Superior temporal gyrus (tissue), 1 donor: ENCODE measurements at regions not wholly inside any gene's neighbourhood (a gene's known extent, or its start where the extent isn't known, plus 50 kb on each side); places are given as distances from the start of the nearest gene placed in this dataset.

Experiments used
- DNase-seq: peaks from one replicate; pipeline ENCODE4 v3.0.0-alpha.2; 2016; ENCODE audit errors: extremely low spot score

DNA sequence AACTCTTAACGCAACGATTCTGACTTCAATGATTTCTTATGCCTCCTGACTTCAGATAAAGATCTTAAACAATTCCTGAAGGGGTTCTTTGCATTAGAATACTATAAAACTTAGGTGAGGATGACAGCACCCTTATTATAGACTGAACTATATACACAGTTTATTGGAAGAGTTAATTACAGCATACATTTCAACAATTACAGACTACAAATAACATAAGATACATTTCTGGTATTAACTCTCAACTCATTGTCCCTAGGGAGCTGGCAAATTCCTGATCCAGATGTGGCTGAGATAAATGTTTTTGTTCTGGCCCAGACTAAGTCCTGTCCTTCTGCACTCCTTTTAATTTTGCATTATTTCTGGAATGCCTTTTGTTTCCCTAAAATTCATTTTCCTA, 155.5 kb upstream of the TMC3 start:
- DNase-seq: no peak

DNA sequence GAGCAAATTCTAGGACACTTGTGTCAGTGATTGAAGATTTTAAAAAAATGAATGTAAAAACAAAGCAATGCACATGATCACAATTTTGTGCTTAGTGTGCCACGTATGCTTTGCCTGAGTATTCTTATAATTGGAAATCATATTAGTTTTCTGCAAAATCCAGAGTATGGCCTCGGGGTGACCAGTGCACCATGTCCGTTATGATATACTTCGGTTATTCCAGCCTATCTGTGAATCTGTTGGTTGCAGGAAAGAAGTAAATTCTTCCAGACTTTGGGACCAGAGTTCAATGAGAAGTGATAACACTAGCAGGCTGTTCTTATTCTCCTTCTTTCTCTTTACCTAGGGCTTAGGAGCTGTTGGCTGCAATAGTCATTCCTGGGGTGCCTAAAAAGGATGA, 152.0 kb upstream of the TMC3 start:
- no peak for DNase-seq

DNA sequence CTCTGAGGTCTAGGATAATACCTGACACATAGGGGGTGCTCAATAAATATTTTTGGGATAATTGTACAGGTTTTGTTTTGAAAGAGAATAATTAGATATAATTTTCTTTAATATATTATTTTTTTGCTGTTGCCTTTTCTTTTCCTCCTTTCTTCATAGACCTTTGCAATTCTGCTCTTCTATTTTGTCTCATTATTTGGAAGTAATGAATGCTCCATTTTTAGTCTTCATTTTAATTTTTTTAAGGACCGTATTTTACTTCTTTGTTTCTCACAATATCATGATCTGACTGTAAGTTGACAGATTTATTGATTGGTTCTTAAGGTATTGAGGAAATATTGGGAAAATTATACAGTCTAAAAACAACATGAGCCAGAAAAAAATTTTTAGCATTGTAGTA, 150.5 kb upstream of the TMC3 start:
- no peak for DNase-seq

DNA sequence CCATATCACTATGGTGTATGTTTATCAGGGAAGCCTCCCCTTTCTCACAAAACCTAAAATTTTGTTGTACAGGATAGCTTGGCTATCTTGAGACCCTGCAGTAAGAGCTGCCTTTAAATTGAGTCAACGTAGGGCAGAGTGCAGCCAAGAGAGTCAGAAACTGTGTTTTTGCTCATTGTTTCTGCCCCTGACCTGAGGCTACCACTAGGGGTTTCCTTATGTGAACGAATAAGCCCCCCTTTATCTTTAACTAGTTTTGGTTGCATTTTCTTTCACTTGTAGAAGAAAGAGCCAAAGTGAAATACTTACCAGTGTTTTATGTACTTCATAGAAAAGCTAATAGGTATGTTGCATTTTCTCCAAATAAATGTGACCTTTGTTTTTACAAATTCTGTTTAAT, 149.9 kb upstream of the TMC3 start:
- no peak for DNase-seq

DNA sequence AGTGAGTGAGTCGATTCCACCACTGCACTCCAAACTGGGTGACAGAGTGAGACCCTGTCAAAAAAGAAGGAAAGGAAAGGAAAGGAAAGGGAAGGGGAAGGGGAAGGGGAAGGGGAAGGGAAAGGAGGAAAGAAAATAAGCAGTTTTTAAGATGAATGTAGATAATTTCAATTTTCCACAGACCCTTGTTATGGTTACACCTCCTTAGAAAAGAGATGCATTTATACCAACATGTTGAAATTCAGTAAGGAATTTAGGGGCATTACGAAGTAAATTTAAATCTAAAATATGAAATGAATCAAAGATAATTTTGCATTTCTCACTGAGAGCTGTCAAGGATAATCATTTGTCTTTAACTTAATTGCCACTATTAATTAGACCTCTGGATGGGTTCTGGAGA, 146.5 kb upstream of the TMC3 start:
- no peak for DNase-seq

DNA sequence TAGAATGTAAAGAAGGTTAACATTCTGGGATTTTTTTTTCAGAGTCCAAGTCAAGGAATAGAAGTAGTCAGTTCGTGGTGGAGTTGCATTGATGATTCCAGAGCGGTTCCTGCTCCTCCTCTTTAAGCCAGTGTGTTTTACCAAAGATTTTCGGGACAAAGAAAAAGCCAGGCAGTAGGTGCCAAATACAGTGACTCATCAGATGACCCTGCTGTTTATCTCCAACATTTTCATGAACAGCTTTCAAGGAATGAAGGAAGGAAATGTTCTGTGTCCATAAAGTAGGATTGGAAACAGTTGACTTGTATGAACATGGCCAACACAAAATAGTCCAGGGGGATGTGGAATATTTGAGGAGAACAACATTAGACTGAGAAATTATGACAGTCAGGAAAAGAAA, 142.4 kb upstream of the TMC3 start:
- DNase-seq: no peak

DNA sequence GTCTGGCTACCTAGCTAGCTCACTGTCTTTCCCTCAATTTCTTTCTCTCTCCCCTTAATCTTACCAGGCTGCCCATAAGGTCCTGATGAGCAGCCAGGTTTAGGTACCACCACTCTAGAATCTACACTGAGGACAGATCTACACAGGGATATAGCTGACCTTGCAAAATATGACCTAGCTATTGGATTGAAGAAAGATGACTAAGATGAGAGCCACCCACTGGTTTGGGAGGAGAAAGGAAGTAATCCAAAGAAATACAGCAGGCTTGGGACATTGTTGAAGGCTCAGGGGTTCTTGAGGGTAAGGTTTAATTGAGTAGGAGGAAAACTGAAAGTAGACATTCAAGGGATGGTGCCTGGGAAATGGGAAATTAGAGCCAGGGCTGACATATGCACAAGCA, 142.0 kb upstream of the TMC3 start:
- no peak for DNase-seq

DNA sequence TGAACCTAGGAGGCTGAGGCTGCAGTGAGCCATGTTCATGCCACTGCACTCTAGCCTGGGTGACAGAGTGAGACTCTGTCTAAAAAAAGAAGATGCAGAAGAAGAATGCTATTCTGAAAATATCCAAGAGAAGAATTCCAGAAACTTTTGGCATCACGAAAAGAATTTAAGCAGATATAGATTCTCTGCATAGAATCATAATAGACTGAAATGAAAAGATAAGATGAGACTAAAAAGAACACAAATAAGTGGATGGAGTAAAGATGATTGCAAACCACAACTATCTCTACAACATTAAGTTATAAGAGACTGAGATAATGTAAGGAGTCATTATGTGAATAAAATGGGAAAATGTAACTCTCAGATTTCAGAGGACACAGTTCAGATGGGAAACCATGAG, 140.7 kb upstream of the TMC3 start:
- no peak for DNase-seq

DNA sequence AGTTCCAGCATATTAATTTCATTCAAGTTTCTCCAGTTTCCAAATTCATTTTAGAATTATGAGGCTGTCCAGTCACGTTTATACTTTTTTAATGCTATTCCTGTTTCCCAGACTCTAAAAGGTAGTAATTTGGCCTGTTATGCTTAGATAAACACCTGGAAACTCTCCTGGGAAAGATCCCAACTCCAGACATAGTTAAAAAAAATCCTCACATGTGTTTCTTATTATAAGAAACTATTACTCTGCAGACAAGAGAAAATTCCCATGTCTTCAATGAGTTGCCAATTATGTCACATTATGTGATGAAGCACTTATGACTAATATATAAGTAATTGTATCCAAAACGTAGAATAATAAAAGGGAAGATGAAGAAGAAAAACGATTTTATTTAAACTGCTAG, 137.1 kb upstream of the TMC3 start:
- no peak for DNase-seq

DNA sequence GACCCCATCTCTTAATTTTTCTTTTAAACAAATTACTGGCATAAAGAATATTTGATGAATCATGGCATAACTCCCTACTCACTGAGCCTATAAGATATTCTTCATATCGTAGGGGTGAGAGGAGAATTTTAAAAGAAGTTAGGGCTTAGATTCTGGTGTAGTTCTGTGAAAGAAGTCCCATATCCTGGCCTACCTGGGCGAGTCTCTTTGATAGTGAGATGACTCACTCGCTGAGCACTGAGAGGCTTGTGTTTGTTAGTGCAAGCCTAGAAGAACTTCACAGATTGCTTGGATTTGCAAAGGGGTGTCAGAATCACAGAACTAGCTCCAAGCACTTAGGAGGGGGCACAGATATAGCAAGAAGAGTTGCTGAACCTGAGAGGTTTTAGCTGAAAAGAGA, 133.8 kb upstream of the TMC3 start:
- DNase-seq: no peak

DNA sequence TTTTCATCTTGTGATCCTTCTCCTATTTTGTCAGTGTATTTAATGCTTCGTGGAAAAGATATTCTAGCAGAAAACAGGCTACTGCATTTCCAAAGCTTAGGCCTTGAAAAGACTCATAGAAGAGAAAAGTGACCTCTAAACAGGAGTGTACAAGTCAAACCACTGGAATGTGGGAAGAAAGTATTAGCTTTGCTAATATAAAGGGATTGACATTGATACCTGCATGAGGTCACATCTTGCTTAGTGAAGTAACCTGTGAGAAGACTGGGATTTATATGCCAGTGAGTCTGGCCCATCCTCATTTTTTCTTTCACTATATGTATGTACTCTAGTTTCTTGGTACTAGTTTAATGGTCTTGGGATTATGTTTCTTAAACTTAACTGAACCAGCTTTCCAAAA, 132.9 kb upstream of the TMC3 start:
- DNase-seq: no peak

DNA sequence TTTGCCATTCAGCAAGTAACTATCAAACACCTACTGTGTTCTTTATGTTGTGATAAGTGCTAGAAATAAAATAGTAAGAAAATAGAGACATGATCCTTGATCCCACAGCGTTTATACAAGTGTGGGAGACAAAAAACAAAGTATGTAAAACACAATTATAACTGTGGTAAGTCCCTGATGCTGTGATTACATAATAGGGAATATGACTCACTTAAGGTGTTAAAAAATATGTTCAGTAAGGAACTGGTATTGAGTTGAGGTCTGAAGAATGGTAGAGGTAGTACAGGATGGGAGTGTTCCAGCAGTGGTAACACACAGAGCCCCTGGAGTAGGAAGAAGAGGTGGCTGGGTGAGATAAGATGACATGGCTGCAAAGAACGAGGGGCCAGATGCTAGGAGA, 132.1 kb upstream of the TMC3 start:
- no peak for DNase-seq

DNA sequence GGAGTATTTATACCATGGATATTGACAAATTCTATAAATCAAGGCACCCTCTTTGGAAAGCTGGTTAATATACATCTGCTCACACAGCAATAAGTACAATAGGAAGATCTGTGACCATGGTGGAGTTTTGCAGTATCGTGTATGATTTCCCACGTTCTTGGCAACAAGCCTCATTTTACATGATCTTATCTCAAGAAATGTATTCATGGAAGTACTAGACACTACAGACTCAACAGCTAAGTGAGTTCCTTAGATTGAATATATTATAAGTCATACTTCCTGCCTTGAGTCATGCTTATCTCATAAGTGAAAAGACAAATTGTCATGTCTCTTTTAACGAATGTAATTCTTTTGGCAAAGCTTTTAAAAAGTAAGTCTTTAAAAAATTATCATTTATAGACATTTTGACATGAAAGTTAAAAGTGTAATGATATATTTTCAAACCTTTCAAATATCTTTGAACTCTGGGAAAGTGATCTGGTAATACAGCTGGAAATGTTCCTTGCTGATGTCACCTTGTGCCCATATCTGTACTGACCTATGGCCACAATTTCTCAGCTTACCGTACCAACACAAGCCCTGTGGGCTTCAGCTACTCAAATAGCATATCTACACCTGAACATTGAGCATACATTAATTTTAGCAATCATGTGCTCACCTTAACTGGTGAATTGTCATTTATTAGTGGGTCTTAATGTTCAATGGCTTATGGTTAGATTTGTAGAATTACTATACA, 130.3 kb upstream of the TMC3 start:
- no peak for DNase-seq

DNA sequence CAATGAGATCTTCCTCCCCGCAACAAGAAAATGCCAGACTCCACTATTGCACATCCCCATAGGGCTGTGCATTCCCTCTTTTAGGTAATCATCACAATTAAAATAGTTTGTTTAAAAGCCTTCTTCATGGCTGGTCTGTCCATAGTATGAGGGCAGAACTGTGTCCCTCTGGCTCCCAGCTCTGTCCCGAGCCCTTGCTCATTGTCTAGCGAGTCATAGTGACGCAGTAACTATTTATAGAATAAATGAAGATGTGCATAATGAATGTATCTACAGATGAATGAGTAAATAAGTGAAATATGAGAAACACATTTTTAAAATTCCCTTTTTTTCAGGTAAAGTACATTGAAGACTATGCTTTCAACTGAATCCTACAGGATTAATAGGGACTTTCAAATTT, 128.4 kb upstream of the TMC3 start:
- DNase-seq: no peak

DNA sequence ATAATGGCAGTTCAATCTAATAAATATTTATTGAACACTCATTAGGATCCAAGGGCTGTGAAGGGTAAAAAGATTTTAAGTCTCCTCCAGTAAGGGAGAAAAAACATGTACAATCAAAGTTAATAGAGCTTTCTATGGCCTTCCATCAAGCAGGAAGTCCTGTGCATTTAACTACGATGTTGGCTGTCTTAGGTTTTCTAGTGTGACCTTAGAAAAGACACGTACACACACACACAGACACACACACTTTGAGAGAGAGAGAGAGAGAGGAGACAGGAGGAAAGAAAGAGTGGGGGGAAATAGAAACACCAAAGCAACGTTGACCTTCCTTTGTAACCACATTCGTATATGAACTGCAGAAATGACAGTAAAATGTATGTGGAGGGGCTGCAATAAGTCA, 126.1 kb upstream of the TMC3 start:
- no peak for DNase-seq

DNA sequence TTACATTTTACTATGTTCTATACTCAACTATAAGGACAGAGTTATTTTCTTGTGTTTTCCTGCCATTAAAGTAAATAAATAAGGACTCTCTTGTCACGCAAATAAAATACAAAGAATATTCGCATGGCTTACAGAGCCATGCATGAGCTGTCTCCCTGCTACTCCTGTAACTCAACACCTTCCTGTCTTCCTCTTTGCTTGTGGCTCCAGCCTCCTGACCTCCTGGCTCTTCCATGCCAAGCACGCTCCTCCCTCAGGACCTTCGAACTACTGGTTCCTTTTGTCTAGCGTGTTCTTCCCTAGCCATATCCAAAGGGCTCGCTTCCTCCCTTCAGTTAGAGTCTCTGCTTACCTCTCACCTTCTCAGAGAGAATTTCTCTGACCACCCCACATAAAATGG, 124.3 kb upstream of the TMC3 start:
- no peak for DNase-seq

DNA sequence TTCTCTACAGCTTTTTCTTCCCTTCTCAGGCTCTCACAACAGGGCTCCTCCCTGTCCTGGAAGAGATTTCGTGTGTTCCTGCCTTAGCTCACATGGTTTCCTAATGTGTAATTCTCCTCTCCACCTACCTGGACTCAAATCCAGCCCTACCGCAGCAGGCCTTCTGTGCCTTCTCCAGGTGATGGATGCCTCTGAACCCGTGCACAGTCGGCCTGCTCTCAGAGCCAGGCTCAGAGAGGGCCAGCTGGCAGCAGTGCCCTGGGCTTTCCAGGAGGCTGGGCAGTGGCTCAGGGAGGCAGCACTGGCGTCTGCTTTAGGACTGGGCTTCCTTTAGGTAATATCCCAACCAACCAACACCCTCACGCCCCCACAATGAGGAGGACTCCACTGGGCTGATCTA, 123.2 kb upstream of the TMC3 start:
- DNase-seq: no peak

DNA sequence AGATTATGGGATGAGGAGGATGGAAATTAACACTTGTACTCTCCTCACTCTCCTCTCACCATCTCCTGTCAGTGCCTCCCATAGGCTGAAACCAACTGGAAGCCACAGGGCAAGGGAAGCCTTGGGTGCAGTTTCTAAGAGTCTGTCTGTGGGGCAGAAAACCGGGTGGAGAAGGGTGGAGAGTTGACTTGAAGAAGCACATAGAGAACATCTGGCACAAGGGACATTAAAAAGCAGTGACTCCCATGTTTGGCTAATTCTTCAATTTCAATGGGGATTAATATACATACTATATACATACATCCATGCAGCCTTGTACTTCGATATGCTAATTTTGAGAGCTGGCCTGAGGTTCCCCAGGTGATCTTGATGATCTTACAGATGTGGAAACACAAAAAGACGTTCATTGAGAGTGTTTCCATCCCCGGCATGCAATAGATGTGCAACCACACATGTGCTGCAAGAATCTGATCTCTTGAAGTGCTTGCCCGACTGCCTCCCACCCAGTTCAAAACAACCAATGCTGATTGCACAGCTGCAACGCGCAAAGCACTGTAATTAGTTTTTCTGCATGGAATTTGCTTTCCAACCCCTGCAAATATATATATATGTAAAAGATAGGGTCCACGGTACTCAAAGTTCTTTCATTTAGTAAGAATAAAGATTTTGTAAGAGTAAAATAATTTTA, 121.9 kb upstream of the TMC3 start:
- no peak for DNase-seq

DNA sequence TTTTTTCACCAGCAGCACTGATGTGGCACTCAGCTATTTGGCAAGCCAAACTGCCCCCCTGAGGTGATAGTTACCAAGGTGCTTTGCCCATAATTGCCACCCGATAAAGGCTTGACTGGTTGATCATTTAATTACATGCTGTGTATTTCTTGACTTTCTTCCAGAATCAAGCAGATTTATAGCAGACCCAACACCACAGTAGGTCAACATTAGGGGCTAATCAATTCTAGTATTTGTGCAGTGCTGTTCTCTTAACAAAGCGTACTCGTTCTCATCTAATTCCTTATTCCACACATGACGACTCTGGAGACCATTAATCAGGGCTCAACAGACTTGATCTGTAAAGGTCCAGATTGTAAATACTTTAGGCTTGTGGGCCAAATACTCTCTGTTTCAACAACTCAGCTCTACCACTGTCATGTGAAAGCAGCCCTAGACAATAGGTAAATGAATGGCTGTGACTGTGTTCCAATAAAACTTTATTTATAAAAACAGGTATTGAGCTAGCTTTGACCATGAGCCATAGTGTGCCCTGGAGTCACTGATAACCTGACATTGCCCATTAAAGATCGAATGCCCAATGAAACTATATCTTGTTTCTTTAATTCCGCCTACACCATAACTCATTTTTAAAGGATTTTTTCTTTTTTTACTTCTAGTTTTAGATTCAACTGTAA, 119.1 kb upstream of the TMC3 start:
- no peak for DNase-seq

DNA sequence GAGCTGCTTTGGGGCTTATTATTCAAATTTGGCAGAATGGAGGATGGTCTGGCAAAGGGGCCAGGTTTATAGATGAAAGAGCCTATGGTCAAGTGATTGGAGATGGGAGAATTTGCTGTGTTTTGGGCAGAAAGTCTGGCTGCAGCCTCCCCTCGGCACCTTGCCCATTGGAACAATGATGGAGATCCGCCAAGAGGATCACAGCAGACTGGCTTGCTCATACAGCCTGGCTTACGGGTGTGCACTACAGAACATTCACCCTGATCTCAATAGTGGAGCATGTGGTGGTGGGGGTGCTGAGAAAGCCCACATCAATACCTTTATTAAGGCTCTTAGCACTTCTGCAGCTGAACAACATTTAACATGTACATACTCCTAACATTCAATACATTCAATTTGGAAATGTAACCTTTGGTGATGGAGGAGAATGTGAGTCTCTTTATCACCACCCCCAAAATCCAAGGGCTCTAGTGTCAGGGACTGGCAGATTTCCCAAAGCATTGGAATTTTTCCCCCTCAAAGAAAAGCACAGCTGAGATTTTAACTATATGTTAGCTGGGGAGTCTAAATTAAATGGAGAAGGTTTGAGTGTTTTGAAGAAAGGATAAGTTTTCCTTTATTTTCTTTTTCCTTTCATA, 118.4 kb upstream of the TMC3 start:
- peak; percentile 43 for DNase-seq

DNA sequence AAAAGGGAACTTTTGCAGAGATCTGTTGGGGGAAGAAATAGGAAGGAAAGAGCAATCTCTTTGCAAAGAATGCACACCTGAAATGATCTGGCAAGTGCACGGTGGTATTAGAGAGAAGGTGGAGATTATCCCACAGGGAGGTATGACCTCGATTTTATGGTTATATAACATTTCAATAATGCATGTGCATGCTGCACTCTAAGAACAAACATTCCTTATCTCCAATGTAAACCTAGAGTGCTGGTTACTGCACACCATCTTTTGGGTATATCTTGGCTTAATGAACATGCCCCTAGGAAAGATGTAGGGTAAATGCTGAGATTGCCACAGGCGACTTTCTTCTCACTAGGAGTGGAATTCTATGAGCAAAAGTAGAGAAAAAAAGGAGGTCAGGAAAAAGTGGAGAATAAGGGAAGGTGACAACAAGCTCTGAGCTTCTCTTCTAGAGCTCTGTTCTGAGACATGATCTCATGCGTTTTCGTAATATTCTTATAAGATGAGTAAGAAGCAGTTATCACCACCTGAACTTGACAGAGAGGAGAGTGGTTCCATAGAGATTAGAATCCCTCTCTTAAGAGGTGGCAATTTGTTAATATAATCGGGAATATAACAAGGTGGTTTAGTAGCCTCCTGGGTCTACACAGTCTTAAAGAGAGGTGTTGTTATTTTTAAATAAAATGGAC, 117.5 kb upstream of the TMC3 start:
- no peak for DNase-seq

DNA sequence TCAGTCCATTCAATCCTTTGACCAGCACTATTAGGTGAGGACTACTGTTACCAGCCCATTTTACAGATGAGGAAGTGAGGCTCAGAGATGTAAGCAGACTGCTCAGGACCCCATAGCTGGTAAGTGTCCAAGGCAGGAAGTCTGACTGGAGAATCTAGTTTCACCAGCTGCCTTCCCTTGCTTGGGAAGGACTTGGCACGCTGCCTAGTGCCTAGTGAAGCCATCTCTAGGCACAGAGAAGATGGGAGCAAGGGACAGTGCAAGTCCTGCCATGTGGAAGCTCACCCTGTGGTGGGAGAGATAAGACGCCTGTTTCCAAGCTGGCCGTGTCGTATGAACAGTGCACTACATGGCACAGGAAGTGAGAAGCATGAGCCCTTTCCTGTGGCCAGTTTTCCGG, 111.8 kb upstream of the TMC3 start:
- no peak for DNase-seq
